K562 (cell line): ENCODE measurements at regions not wholly inside any gene's neighbourhood (a gene's known extent, or its start where the extent isn't known, plus 50 kb on each side); places are given as distances from the start of the nearest gene placed in this dataset.

Source experiments
- ATAC-seq: fragments of 200-7000 bp; cut with Tn5 transposase; 3 replicates; pipeline ENCODE4 v1.9.1; 2020; ENCODE audit warnings: moderate library complexity
- BruUV-seq: library from RNA; stranded (reverse); fragments of 400-500 nt; replicated peaks from 2 replicates; lab custom pipeline; 2021; lab: Mats Ljungman, UMichigan
- CTCF ChIA-PET: fragments of 300-600 bp; formaldehyde crosslinking; extraction: SDS; loops from one replicate; lab custom pipeline; 2021; ENCODE audit warnings: low intra/inter-chr PET ratio; lab: Yijun Ruan, JAX
- POLR2A ChIA-PET: fragments of 300-600, 350-650 bp; sonication (Branson Sonifier 250); formaldehyde crosslinking; extraction: SDS; loops from one replicate; lab custom pipeline; 2021; ENCODE audit warnings: antibody characterized with exemption, inconsistent platforms; lab: Yijun Ruan, JAX
- DNase-seq, 4 experiments: peaks; one replicate each; pipeline versions ENCODE4 v3.0.0 to v3.0.0-alpha.2; 2011 to 2018; ENCODE audit warnings: low spot score in 3 of 4, mixed read lengths in 3 of 4; ENCODE audit errors: extremely low read depth in 1 of 4
- FAIRE-seq: peaks from 2 replicates; lab custom pipeline; 2011; peaks lifted over from hg19 to GRCh38; lab: Jason Lieb, UNC
- H2AFZ ChIP-seq: 2 replicates; pipeline ENCODE4 v1.6.0; 2011; ENCODE audit warnings: low read depth, low read length, control low read depth, inconsistent platforms
- H3K27ac ChIP-seq: fragments of 200-600 bp; 3 replicates; pipeline ENCODE4 v1.8.0; 2011; ENCODE audit warnings: low read depth, mild to moderate bottlenecking, control low read depth, inconsistent platforms, low read length, moderate library complexity, mixed read lengths; ENCODE audit errors: extremely low read depth
- H3K27me3 ChIP-seq, 2 experiments: fragments of 300-600 bp in 1 of 2; 2 replicates in 1 of 2; 3 replicates in 1 of 2; pipeline versions ENCODE4 v1.6.0 to v1.8.0; 2011; ENCODE audit warnings: inconsistent platforms in 2 of 2, low read length in 2 of 2, mild to moderate bottlenecking in 1 of 2, mixed read lengths in 1 of 2, moderate library complexity in 1 of 2; ENCODE audit not compliant: control insufficient read depth in 2 of 2, insufficient read depth in 2 of 2
- H3K36me3 ChIP-seq: fragments of 300-600 bp; 3 replicates; pipeline ENCODE4 v1.8.0; 2011; ENCODE audit warnings: mild to moderate bottlenecking, low read length, inconsistent platforms; ENCODE audit not compliant: control insufficient read depth, insufficient read depth
- H3K4me1 ChIP-seq, 2 experiments: fragments of 200-600 bp in 1 of 2; replicated peaks in 1 of 2; 2 replicates in 1 of 2; 3 replicates in 1 of 2; pipeline versions ENCODE4 v1.5.1 to v1.8.0; 2011; ENCODE audit warnings: inconsistent platforms in 2 of 2, low read length in 2 of 2, mild to moderate bottlenecking in 1 of 2, mixed read lengths in 1 of 2, moderate library complexity in 1 of 2; ENCODE audit not compliant: control insufficient read depth in 2 of 2, insufficient read depth in 2 of 2
- H3K4me2 ChIP-seq: 2 replicates; pipeline ENCODE4 v1.6.1; 2011; ENCODE audit warnings: low read length, control low read depth, inconsistent platforms, mixed read lengths; ENCODE audit not compliant: insufficient read depth
- H3K4me3 ChIP-seq: fragments of 200-600 bp; sonication (generic), shearing (Covaris generic); 2 replicates; pipeline ENCODE4 v1.5.1; 2016; ENCODE audit warnings: control low read depth, inconsistent platforms
- H3K79me2 ChIP-seq: fragments of 200-600 bp; 3 replicates; pipeline ENCODE4 v1.8.0; 2011; ENCODE audit warnings: low read length, inconsistent platforms; ENCODE audit not compliant: control insufficient read depth, insufficient read depth
- H3K9ac ChIP-seq, 2 experiments: 2 replicates each; pipeline versions ENCODE4 v1.6.0 to v1.6.1; 2011; ENCODE audit warnings: low read depth in 2 of 2, low read length in 2 of 2, control low read depth in 1 of 2, inconsistent platforms in 1 of 2, mild to moderate bottlenecking in 1 of 2, mixed read lengths in 1 of 2; ENCODE audit not compliant: insufficient read depth in 1 of 2
- H3K9me1 ChIP-seq: one replicate; pipeline ENCODE4 v1.6.0; 2011; ENCODE audit warnings: inconsistent platforms, mild to moderate bottlenecking, low read length, moderate library complexity; ENCODE audit not compliant: control insufficient read depth, insufficient read depth
- H3K9me3 ChIP-seq: replicated peaks from 2 replicates; pipeline ENCODE4 v1.5.1; 2011; ENCODE audit warnings: low read depth, low read length, inconsistent platforms; ENCODE audit not compliant: control insufficient read depth, insufficient read depth
- H4K20me1 ChIP-seq: replicated peaks from 2 replicates; pipeline ENCODE4 v1.6.1; 2011; ENCODE audit warnings: low read length, inconsistent platforms, mixed read lengths; ENCODE audit not compliant: control insufficient read depth, insufficient read depth
- AFF4 ChIP-seq: sonication (generic); formaldehyde crosslinking; IDR thresholded peaks from 2 replicates; pipeline ENCODE4 v1.8.0; 2023; ENCODE audit warnings: mild to moderate bottlenecking, missing genetic modification reagents
- CC2D1A ChIP-seq: fragments of 450-650 bp; IDR thresholded peaks from 2 replicates; pipeline ENCODE4 v1.6.1; 2017; ENCODE audit warnings: mild to moderate bottlenecking
- DPF2 ChIP-seq: fragments of 450-650 bp; IDR thresholded peaks from 2 replicates; pipeline ENCODE4 v1.6.1; 2016
- GATA2 ChIP-seq: sonication (generic); formaldehyde crosslinking; IDR thresholded peaks from 2 replicates; pipeline ENCODE4 v1.4.0; 2020; ENCODE audit warnings: mild to moderate bottlenecking, missing genetic modification reagents
- HCFC1 ChIP-seq: IDR thresholded peaks from 2 replicates; pipeline ENCODE4 v1.6.1; 2012; ENCODE audit warnings: low read depth, low read length, improper control_type of control experiment
- RBBP5 ChIP-seq: fragments of 200-600 bp; sonication (generic); IDR thresholded peaks from 2 replicates; pipeline ENCODE4 v1.6.1; 2012; ENCODE audit warnings: borderline replicate concordance, mild to moderate bottlenecking, low read length, control low read depth, inconsistent platforms; ENCODE audit not compliant: insufficient read depth, poor library complexity, severe bottlenecking
- ZFP30 ChIP-seq: fragments of 250-450 bp; sonication (Bioruptor Pico); IDR thresholded peaks from 2 replicates; pipeline ENCODE4 v1.8.0; 2022; ENCODE audit warnings: moderate library complexity, mild to moderate bottlenecking, inconsistent platforms, borderline replicate concordance
- ZNF431 ChIP-seq: sonication (generic); formaldehyde crosslinking; IDR thresholded peaks from 2 replicates; pipeline ENCODE4 v1.8.0; 2022; ENCODE audit warnings: mild to moderate bottlenecking, missing genetic modification reagents
- ZNF445 ChIP-seq: fragments of 250-450 bp; sonication (Bioruptor Pico); IDR thresholded peaks from 2 replicates; pipeline ENCODE4 v1.4.0; 2020; ENCODE audit warnings: low read depth, mild to moderate bottlenecking, moderate library complexity
- ZSCAN32 ChIP-seq: fragments of 450-650 bp; formaldehyde crosslinking; IDR thresholded peaks from 2 replicates; pipeline ENCODE4 v1.4.0; 2020; ENCODE audit warnings: mild to moderate bottlenecking, moderate library complexity
- WGBS: fragments of 100-300 bp; shearing (Covaris generic); methylation state at CpG from one replicate; pipeline ENCODE4 v1.1.6; 2016; ENCODE audit warnings: low coverage, mixed read lengths; ENCODE audit not compliant: insufficient coverage; ENCODE audit errors: missing lambda C conversion rate; 5-methylcytosine and 5-hydroxymethylcytosine counted together
- in situ Hi-C: fragments of 300-500 bp; cut with MboI; formaldehyde crosslinking; loops from 4 replicates; pipeline ENCODE4 v1.15.0; 2018; ENCODE audit warnings: inconsistent platforms, mixed read lengths
- intact Hi-C: fragments of 100-400 bp; cut with micrococcal nuclease; formaldehyde crosslinking; loops from 2 replicates; pipeline ENCODE4 v1.14.2; 2022
- TF ChIP-seq, protein P1 (sequence below): sonication (generic); formaldehyde crosslinking; IDR thresholded peaks from 2 replicates; pipeline ENCODE4 v1.8.0; 2022; ENCODE audit warnings: mild to moderate bottlenecking, missing genetic modification reagents
- TF ChIP-seq, protein P2 (sequence below): sonication (generic); formaldehyde crosslinking; IDR thresholded peaks from 2 replicates; pipeline ENCODE4 v1.8.1; 2023; ENCODE audit warnings: mild to moderate bottlenecking, missing genetic modification reagents, moderate library complexity

- Histone ChIP-seq H3K4me3 (no peak overlapping the region), H3K4me2 (no peak overlapping the region), H3K27me3 (no peaks in the 10 kb centered on the region), H3K9me3 (no peaks in the 10 kb centered on the region), H3K36me3 (no peaks in the 10 kb centered on the region), H3K9ac (no peak overlapping the region), H3K27ac (no peak overlapping the region), H3K4me1 (no peaks in the 10 kb centered on the region), H3K79me2 (no peaks in the 10 kb centered on the region), H3K9me1 (no peaks in the 10 kb centered on the region), H2AFZ (no peak overlapping the region), H4K20me1 (no peaks in the 10 kb centered on the region)
- BruUV-seq, result no TSS peak
- no peak for ATAC-seq
- intact Hi-C loops (no loop called here), in situ Hi-C loops (no loop called here)
- FAIRE-seq, result no peak
- WGBS, result 0% methylated on average over 6 of the region's 6 CpGs
- DNase-seq, result no peak
- TF ChIP-seq HCFC1 (no peak), ZSCAN32 (CRISPR knock-in tag) (no peak), RBBP5 (no peak)
- TF ChIP-seq, protein P1, sequence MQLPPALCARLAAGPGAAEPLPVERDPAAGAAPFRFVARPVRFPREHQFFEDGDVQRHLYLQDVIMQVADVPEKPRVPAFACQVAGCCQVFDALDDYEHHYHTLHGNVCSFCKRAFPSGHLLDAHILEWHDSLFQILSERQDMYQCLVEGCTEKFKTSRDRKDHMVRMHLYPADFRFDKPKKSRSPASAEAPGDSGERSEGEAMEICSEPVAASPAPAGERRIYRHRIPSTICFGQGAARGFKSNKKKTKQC, result no peak
- POLR2A ChIA-PET, result no interaction called here
- CTCF ChIA-PET, result no interaction called here
Measured at GRCh38 chr10:58070956-58071355, 196.7 kb downstream of the IPMK start.

GRCh38 chr10:58068809-58069208 lies 198.9 kb downstream of the IPMK start:
- H3K4me3 ChIP-seq, result no peak overlapping the region
- no peak overlapping the region for H3K27ac ChIP-seq
- no peaks in the 10 kb centered on the region for H4K20me1 ChIP-seq
- no peaks in the 10 kb centered on the region for H3K27me3 ChIP-seq
- DNase-seq (no peak), FAIRE-seq (no peak), ATAC-seq (no peak)
- H2AFZ ChIP-seq, result no peak overlapping the region
- no peaks in the 10 kb centered on the region for H3K4me1 ChIP-seq
- POLR2A ChIA-PET, result no interaction called here
- H3K9me3 ChIP-seq, result no peaks in the 10 kb centered on the region
- in situ Hi-C loops, result no loop called here
- H3K36me3 ChIP-seq, result no peaks in the 10 kb centered on the region
- H3K79me2 ChIP-seq, result no peaks in the 10 kb centered on the region
- 0% methylated on average over 2 of the region's 2 CpGs for WGBS
- H3K9ac ChIP-seq, result no peak overlapping the region
- no TSS peak for BruUV-seq
- intact Hi-C loops, result no loop called here
- TF ChIP-seq DPF2, result no peak
- TF ChIP-seq ZFP30, result no peak
- TF ChIP-seq AFF4 (CRISPR knock-in tag), result no peak
- no peak for TF ChIP-seq ZNF445 (CRISPR knock-in tag)
- no peak for TF ChIP-seq CC2D1A
- TF ChIP-seq, protein P2, sequence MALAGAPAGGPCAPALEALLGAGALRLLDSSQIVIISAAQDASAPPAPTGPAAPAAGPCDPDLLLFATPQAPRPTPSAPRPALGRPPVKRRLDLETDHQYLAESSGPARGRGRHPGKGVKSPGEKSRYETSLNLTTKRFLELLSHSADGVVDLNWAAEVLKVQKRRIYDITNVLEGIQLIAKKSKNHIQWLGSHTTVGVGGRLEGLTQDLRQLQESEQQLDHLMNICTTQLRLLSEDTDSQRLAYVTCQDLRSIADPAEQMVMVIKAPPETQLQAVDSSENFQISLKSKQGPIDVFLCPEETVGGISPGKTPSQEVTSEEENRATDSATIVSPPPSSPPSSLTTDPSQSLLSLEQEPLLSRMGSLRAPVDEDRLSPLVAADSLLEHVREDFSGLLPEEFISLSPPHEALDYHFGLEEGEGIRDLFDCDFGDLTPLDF (CRISPR knock-in tag), result no peak
- no peak for TF ChIP-seq ZNF431 (CRISPR knock-in tag)
- TF ChIP-seq GATA2 (CRISPR knock-in tag), result no peak
- no peak overlapping the region for H3K4me2 ChIP-seq
- CTCF ChIA-PET, result no interaction called here
- H3K9me1 ChIP-seq, result no peaks in the 10 kb centered on the region
